Fibroblast of skin of left biceps (primary cell): ENCODE measurements at regions not wholly inside any gene's neighbourhood (a gene's known extent, or its start where the extent isn't known, plus 50 kb on each side); places are given as distances from the start of the nearest gene placed in this dataset.

ENCODE experiments used
- DNase-seq, 2 experiments: peaks; one replicate each; pipeline ENCODE4 v3.0.0-alpha.2; 2013; ENCODE audit warnings: low read depth in 2 of 2

DNA sequence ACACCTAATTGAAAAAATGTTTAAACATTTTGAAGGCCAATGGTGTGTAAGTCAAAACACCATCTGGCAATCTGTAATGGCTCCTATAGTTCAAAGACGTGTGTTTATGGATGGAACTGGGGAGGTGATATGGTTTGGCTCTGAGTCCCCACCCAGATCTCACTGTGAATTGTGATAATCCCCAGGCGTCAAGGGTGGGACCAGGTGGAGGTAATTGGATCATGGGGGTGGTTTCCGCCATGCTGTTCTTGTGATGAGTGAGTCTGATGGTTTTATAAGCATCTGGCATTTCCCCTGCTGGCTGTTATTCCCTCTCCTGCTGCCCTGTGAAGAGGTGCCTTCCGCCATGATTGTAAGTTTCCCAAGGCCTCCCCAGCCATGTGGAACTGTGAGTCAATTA is 52.2 kb downstream of the ADRA2C start:
- DNase-seq, result no peak

DNA sequence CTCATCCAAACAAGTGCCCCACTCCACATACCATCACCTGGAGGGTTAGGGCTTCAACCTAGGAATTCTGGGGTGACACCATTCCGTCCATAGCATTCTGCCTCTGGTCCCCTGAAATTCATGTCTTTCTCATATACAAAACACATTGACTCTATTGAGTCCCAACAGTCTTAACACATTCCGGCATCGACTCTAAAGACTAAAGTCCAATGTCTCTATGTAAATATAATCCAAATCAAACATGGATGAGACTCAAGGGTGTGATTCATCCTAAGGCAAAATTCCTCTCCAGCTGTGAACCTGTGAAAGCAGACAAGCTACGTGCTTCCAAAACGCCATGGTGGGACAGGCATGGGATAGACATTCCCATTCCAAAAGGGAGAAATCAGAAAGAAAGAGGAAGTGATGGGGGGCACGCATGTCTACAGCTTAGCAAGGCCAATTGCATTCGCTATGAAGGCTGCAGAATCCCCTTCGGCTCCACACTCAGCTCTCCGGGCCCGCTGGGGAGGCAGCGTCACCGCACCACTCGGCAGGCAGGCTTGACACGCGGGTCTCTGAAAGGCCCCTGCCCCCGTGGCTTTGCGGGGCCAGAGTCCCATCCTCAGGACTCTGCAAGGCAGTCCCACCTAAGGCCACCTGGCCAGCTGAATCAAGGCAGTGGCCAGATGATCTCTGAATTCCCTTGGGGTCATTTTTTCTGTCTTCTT is 53.2 kb downstream of the ADRA2C start:
- no peak for DNase-seq

- no peak for DNase-seq
These were observed 54.0 kb downstream of the ADRA2C start for GRCh38 chr4:3820016-3820805.

DNA sequence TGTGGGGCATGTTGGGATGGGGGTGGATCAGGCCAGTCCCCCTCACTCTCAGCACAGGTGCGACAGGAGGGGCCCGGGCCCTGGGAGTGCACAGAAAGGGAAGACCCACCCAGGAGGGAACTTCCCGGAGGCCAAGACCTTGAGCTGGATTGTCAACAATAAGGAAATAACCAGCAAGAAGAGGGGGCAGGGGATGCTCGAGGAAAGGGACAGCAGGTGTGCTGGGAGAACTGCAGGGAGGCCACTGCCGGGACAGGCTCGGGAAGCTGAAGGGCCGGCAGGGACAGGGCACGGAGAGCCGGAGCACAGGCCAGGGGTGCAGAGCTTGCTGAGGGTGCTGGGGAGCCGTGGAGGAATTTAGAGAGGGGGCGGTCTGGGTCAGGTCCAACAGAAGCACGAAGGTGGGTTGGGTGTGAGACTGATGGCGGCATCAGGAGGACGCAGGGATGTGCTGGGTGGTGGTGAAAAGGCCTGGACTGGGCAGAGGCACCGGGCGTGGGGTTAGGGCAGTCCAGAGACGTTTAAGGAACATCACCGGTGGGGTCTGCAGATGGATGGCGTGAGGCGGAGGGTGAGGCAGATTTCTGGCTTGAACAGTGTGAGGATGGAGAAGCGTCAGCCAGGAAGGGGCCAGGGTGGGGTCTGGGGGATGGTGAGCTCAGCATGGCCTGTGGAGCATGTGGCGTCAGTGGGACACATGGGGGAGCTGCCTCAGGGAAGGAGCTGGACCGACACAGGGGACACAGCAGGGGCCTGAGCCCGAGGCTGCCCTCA is 54.8 kb downstream of the ADRA2C start:
- no peak for DNase-seq

DNA sequence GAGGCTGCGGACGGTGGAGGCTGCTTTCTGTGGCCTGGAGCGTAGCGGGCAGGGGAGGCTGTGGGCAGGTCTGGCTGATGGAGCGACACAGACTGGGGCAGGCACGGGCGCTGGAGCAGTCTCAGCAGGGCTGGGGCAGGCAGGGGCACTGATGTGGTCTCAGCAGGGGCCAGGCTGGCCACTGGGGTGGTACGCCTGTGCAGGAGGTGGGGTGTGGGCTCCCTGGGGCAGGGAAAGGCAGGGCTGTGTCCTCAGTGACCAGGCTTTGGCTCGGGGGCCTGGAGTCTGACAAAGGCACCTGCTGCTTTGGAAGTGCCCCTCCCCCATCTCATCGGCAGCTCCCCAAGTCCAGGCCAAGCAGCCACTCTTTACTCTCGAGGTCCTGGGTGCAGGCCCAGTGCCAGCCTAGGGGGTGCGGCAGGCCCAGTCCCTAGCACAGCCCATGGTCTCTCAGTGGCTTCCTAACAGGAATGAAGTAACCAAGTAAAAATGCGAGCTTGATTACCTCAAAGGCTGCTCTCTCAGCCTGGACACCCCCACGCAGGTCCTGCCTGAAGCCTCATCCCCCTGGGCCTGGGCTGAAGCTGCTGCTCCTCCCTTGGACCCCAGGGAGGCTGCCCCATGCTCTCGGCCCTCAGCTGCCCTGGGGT is 55.5 kb downstream of the ADRA2C start:
- DNase-seq, result no peak

DNA sequence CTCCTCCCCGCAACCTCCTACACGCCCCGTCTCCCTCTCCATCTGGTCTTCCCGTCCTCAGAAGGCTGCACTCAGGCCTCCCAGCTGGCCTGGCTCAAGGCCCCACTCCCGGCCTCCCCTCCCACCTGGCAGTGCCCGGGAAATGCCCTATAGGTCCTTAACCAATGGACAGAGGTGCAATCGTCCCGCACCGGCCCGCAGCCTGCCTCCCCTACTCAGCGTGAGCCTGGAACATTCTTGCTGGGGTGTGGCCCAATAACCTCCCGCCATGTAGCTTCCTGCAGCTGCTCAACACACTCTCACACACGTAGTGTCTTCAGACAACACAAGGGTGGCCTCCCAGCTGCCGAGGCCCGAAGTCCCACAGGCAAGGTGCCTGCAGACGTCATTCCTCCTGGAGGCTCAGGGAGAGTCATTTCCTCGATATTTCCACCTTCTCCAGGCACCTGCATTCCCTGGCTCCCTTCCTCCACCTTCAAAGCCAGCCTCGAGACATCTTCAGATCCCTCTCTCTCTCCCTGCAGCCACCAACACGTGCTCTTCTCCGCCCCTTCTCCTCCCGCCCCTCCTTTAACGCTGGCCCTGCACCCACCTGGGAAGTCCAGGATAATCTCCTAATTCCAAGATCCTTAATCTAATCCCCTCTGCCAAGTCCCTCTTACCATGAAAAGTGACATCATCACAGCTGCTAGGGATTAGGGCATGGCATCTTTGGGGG is 56.2 kb downstream of the ADRA2C start:
- DNase-seq, result no peak

DNA sequence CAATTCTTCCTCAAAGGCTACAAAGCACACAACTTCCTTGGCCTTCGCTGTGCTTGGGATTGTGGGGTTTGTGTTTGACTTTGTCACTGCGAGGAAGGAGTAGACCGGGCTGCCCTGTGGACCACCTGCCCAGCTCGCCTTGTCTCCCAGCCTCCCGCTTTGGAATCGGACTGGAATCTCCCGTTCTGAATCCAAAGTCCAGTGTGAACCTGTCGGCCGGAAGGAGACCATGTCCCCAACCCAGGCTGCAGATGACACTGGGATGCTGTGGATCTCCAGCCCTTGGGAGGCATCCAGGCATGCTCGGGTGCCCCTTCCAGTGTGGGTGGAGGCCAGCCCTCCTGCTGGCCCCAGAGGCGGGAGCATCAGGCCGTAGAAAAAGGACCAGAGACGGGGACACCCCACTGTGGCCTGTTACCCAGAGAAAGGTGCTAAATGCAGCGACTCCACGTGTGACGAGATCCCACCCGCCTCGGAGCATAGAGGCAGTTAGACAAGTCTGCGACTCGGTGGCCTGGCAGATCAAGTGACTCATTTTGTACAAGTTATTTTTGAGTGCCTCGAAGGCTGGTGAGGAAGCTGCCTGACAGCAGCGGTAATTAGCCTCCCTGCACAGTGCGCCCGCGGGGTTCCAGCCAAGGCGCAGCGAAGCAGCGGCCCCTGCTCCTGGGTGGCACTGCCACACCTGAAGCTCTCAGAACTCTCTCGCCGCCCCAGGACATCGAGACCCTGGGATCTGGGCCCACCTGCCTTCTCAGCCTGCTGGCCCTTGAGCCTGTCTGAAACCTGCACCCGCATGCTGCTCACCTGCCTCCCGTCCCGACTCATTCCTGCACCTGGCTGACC is 57.5 kb downstream of the ADRA2C start:
- no peak for DNase-seq

DNA sequence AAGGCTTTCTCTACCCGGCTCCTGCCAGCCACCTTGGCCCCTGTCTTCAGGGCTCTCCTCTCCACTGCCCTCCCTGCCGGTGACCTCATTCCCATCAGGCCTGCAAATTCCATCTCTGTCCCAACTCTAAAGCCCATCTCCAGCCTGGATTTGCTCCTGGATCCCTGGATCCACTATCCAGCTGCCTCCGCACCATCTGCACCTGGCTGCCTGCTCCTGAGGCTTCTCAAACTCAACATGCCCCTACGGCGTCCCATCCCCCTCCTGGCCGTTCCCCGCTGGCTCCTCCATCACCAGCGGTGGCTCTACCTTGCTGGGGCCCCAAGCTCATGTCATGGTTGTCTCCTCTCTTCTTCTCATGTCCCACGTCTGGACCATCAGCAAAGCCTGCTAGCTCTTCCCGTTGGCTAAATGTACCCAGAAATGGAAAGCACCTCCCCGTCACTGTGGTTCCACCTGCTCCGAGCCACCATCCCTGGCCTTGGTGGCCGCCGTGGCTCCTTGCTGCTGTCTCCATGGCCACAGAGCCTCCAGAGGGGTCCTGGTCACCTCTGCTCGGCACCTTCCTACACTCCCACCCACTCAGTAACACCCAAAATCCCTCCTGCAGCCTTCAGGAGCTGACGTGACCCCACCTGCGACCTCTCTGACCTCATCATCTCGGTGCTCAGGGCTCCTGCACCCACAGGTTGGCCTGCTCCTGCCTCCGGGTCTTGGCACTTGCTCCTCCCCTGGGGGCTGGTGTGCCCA is 58.5 kb downstream of the ADRA2C start:
- no peak for DNase-seq

GRCh38 chr4:3825530-3825929 is 59.3 kb downstream of the ADRA2C start:
- no peak for DNase-seq

- no peak for DNase-seq
These were observed 60.3 kb downstream of the ADRA2C start for GRCh38 chr4:3826247-3827172.

DNA sequence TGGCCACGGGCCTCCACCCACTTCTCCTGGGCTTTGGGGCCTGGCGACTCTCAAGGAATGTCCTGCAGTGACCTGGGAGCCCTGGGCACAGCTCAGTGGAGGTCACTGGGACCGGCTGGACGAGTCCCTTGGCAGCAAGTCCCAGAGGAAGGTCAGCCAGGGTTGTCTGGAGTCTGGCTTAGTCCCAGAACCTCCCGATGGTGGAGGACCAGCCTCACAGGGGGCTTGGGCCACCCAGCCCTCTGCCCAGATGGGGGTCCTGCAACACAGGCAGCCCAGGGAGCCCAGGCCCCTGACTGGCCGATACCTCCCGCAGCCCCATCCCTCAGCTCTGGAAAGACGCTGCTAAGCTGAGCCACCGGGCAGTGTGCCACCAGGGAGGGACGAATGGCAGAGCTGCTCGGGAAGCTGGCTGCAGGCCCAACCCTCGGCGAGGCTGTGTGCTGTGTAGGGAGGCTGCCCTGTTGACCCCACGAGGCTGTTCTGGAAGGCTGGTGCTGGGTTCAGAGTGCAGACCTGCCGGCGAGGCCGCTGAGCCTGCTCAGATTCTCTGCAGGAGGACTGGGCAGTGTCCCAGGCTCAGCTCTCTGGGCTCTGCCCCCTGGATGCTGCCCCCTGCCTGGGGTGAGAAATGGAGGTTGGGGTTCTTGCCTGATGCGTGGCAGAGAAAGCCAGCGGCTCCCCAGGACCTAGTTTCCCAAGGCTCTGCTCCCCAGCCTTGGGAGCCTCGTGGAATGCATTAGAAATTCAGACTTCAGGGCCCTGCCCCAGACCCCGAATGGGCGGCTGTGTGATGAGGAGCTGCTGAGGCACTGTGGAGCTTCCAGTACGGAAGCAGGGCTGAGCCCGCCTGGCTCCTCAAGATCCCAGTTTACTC is 61.7 kb downstream of the ADRA2C start:
- DNase-seq, result no peak

DNA sequence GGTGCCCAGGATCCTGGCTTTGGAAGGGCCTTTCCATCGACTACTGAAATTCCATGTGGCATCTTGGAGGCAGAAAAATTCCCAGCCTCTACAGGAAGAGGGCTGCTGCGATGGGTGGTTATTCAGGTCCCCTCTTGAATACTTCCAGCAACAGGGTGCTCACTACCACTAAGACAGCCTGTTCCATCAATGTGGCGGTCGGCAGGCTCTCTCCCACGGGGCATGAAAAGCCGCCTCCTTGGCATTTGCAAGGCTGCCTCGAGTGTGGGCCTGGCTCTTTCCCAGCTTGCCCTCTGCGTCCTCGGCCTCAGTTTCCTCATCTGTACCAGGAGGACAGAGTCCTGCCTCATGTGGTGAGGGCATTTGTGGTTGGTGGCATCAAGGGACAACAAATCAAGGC is 62.4 kb downstream of the ADRA2C start:
- no peak for DNase-seq

DNA sequence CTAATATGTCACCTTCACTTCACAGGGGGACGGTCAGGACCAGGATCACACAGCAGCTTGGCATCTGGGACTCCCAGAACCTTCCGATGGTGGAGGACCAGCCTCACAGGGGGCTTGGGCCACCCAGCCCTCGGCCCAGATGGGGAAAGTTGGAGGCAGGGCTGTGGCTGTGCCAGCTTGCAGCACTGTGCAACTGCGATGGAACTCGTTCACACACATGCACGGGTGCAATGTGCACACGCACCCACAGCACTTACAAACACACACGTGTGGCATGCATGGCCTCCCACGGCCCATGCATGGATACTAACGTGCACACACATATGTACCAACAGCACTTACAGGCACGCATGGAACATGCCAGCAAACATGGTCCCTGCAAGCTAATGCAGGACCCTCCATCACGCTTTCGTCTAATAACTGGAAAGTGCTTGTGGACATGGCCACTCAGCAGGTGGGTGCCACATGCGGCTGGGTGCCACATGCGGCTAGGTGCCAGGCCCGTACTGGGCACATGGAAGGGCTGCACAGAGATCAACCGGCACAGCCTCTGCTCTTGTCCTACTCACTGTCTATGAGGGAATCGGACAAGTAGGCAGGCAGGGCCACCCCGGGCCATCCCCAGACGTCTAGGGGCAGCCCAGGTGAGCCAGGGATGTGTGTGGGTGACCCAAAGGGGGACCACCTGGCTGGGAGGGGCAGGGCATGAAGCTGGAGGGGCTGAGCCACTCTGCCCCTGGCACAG is 63.2 kb downstream of the ADRA2C start:
- no peak for DNase-seq

DNA sequence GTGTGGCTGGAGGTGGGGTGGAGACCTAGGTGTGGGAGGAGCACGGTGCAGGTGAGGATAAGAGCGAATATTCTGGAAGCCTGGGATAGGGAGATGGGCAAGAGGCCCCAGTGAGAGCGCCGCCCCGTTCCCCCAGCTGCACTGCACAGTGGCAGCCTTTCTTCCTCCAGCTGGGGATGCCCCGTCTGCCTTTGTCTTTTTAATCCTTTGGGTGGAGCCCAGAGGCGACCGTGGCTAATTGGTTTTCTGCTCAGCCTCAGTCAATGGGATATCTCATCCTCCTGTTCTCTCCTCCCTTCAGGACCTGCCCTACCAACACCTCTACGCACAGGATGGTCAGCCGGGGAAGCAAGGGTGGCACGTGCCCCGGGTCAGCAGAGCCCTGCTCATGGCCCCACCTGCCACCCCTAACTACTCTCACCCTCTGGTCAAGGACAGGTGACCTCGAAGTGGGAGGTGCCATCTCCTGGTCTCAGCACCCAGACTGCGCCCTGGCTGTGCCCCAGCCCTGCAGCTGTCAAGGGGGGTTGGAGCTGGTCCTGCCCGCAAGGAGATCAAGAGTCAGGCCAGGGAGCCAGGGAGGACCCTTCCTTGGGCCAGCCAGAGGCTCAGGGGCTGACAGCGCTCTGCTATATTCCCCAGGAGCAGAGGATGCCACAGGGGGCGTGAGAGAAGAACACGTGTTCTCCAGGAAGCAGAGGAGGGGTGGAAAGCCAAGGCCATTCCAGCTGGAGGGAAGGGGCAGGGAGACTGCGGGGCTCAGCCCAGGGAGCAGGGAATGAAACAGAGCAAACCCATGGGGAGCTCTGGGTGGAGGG is 64.0 kb downstream of the ADRA2C start:
- DNase-seq, result no peak

DNA sequence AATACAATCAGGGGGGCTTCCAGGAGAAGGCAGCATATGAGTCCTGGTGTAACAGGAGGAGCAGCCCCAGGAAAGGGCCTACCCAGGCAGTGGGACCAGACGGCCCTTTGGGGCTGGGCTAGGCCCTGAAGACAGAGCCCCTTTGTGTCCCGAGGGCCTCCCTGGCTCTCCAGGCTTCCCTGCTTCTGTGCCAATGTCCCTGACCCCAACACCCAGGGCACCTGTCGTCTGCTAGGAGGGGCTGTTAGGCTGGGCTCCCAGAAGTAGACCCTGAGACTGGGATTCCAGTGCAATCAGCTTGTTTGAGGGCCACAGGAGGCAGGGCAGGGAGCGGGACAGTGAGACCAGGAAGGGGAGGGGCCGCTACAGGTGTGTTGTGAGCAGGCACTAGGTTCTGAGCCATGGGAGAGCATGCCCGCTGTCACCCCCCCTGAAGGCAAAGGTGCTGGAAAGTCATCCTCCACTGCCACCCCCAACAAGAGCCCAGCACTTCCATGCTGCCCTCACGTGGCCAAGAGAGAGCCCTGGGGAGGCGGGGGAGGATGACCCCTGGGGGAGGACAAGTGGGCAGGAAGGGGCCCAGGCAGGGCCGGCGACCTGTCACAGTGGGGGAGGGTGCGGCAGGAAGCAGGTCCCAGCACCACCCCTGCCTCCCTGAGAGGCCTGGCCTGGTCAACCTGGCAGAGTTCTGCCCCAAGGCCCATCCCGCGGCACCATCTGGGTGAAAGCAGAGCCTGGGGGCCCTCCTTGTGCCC is 64.8 kb downstream of the ADRA2C start:
- DNase-seq, result no peak
